ENCODE measurements at regions not wholly inside any gene's neighbourhood (a gene's known extent, or its start where the extent isn't known, plus 50 kb on each side); places are given as distances from the start of the nearest gene placed in this dataset.
"Not testable (repeated sequence)": the region's sequence is repeated elsewhere in the genome, so short reads cannot be mapped to it uniquely, and the experiment has no call there.

- no peak for DNase-seq
These were observed 709.1 kb downstream of the PTPRU start for GRCh38 chr1:29945426-29945825.

- DNase-seq = no peak
These were observed 708.1 kb downstream of the PTPRU start for GRCh38 chr1:29944253-29944905.

- DNase-seq = no peak
These were observed 706.7 kb downstream of the PTPRU start for GRCh38 chr1:29943034-29943433.

GRCh38 chr1:29939079-29939478 lies 702.8 kb downstream of the PTPRU start:
- DNase-seq = no peak

- no peak for DNase-seq
These were observed 701.0 kb downstream of the PTPRU start for GRCh38 chr1:29937356-29937755.

- DNase-seq = no peak
These were observed 699.8 kb downstream of the PTPRU start for GRCh38 chr1:29936031-29936544.

GRCh38 chr1:29934255-29934772 lies 698.0 kb downstream of the PTPRU start:
- no peak for DNase-seq

- DNase-seq = no peak
These were observed 696.7 kb downstream of the PTPRU start for GRCh38 chr1:29933067-29933466.

GRCh38 chr1:29932626-29933025 lies 696.3 kb downstream of the PTPRU start:
- DNase-seq = no peak

- DNase-seq = no peak
These were observed 695.3 kb downstream of the PTPRU start for GRCh38 chr1:29931477-29932175.

GRCh38 chr1:29925058-29925457 lies 688.7 kb downstream of the PTPRU start:
- DNase-seq = no peak

- no peak for DNase-seq
These were observed 687.7 kb downstream of the PTPRU start for GRCh38 chr1:29924017-29924431.

- DNase-seq = no peak
These were observed 685.4 kb downstream of the PTPRU start for GRCh38 chr1:29921741-29922140.

GRCh38 chr1:29920784-29921183 lies 684.5 kb downstream of the PTPRU start:
- DNase-seq = no peak

- DNase-seq = no peak
These were observed 684.0 kb downstream of the PTPRU start for GRCh38 chr1:29920316-29920715.

GRCh38 chr1:29919041-29919440 lies 682.7 kb downstream of the PTPRU start:
- not testable (repeated sequence) for DNase-seq

- DNase-seq = no peak
These were observed 680.5 kb downstream of the PTPRU start for GRCh38 chr1:29916656-29917369.

GRCh38 chr1:29914936-29915335 lies 678.6 kb downstream of the PTPRU start:
- no peak for DNase-seq

GRCh38 chr1:29912425-29912824 lies 676.1 kb downstream of the PTPRU start:
- DNase-seq = no peak

GRCh38 chr1:29909962-29910361 lies 673.6 kb downstream of the PTPRU start:
- no peak for DNase-seq

- DNase-seq = no peak
These were observed 671.3 kb downstream of the PTPRU start for GRCh38 chr1:29907596-29907995.

- no peak for DNase-seq
These were observed 670.6 kb downstream of the PTPRU start for GRCh38 chr1:29906927-29907326.

- DNase-seq = no peak
These were observed 667.3 kb downstream of the PTPRU start for GRCh38 chr1:29903548-29904166.
